ENCODE measurements at regions not wholly inside any gene's neighbourhood (a gene's known extent, or its start where the extent isn't known, plus 50 kb on each side); places are given as distances from the start of the nearest gene placed in this dataset.
A peak's percentile ranks its signal among the peaks of the same experiment; 100 is the strongest.
"Not testable (repeated sequence)": the region's sequence is repeated elsewhere in the genome, so short reads cannot be mapped to it uniquely, and the experiment has no call there.

DNA sequence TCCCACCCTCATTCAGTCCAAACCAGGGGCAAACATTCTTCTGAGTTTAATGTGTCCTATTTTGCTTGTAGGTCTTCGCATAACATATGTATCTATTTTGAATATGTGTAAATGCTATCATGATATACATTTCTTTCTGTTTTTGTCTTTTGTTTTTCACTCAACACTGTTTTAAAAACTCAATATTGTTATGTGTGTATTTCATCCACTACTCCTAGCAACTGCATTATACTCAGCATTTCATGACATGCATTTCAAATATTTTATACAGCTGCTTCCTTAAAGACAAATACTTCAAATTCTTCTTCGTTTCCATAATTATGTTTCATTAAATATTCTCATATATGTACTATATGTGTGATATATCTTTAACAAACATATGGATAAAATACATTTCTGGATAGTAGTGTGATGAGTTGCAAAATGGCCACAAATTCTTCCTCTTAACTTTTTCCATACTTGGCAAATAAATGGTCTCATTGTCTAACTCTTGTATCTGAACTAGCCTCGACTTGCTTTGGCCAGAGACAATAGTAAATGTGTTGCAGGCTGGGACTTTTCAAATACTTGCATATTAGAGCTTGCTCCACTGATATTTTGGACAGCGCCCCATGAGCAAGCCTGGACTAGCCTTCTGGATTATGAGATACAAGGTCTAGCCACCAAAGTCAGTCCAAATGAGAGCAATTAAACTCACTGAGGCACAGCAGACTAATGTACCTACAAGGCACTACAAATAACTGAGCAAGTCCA, 539.7 kb upstream of the KCND2 start:
- no peak for DNase-seq
- TF ChIP-seq, protein P1, sequence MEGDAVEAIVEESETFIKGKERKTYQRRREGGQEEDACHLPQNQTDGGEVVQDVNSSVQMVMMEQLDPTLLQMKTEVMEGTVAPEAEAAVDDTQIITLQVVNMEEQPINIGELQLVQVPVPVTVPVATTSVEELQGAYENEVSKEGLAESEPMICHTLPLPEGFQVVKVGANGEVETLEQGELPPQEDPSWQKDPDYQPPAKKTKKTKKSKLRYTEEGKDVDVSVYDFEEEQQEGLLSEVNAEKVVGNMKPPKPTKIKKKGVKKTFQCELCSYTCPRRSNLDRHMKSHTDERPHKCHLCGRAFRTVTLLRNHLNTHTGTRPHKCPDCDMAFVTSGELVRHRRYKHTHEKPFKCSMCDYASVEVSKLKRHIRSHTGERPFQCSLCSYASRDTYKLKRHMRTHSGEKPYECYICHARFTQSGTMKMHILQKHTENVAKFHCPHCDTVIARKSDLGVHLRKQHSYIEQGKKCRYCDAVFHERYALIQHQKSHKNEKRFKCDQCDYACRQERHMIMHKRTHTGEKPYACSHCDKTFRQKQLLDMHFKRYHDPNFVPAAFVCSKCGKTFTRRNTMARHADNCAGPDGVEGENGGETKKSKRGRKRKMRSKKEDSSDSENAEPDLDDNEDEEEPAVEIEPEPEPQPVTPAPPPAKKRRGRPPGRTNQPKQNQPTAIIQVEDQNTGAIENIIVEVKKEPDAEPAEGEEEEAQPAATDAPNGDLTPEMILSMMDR (IDR thresholded peaks at IDR 0.05; ENCODE audit: partially characterized antibody, unreplicated experiment) = no peak
- H3K9me3 Mint-ChIP-seq (ENCODE audit: unreplicated experiment) = no peaks in the 10 kb centered on the region
- no peaks in the 10 kb centered on the region for H3K36me3 Mint-ChIP-seq (ENCODE audit: unreplicated experiment)
- H3K27me3 Mint-ChIP-seq (ENCODE audit: unreplicated experiment) = no peaks in the 10 kb centered on the region
- H3K4me3 Mint-ChIP-seq (ENCODE audit: unreplicated experiment) = no peak overlapping the region
- H3K27ac Mint-ChIP-seq (ENCODE audit: unreplicated experiment) = no peak overlapping the region
- H3K4me1 Mint-ChIP-seq (ENCODE audit: low read depth, unreplicated experiment) = peaks cover 2% of the 10 kb centered on the region

DNA sequence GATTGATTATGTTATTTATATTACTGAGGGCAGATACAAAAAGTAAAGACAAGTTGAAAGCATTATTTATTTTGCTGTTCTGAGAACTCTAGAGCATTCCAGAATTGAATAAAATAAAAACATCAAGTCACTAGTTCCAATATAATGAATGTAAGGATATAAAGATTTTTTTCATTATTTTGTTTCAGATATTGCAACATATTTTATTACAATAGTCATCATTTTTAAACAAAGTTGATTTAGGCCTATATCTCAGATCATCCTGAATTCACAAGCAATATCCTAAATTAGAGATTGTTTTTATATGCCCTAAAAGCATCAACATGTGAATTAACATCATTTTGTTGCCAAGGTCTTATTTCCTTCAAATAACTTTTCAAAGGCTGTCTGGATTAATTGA, 535.6 kb upstream of the KCND2 start:
- TF ChIP-seq, protein P1 (IDR thresholded peaks at IDR 0.05; ENCODE audit: partially characterized antibody, unreplicated experiment) = no peak

DNA sequence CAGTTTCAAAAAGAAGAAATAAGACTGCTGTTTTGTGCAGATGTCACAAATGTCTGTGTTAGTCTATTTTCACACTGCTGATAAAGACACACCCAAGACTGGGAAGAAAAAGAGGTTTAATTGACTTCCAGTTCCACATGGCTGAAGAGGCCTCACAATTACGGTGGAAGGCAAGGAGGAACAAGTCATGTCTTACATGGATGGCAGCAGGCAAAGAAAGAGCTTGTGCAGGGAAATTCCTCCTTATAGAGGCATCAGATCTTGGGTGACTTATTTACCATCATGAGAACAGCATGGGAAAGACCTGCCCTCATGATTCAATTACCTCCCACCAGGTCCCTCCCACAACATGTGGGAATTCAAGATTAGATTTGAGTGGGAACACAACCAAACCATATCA, 527.7 kb upstream of the KCND2 start:
- H3K4me3 Mint-ChIP-seq (ENCODE audit: unreplicated experiment); H3K9me3 Mint-ChIP-seq (ENCODE audit: unreplicated experiment); H3K36me3 Mint-ChIP-seq (ENCODE audit: unreplicated experiment); DNase-seq; H3K27me3 Mint-ChIP-seq (ENCODE audit: unreplicated experiment); H3K27ac Mint-ChIP-seq (ENCODE audit: unreplicated experiment): not testable (repeated sequence)
- peaks cover 13% of the 10 kb centered on the region for H3K4me1 Mint-ChIP-seq (ENCODE audit: low read depth, unreplicated experiment)

More for the DNA sequence above, 535.6 kb upstream of the KCND2 start:
- no peak overlapping the region for H3K27ac Mint-ChIP-seq (ENCODE audit: unreplicated experiment)
- H3K4me1 Mint-ChIP-seq (ENCODE audit: low read depth, unreplicated experiment) = peaks cover 2% of the 10 kb centered on the region
- no peaks in the 10 kb centered on the region for H3K9me3 Mint-ChIP-seq (ENCODE audit: unreplicated experiment)
- H3K4me3 Mint-ChIP-seq (ENCODE audit: unreplicated experiment) = no peak overlapping the region
- no peaks in the 10 kb centered on the region for H3K27me3 Mint-ChIP-seq (ENCODE audit: unreplicated experiment)
- no peaks in the 10 kb centered on the region for H3K36me3 Mint-ChIP-seq (ENCODE audit: unreplicated experiment)
- DNase-seq = no peak

DNA sequence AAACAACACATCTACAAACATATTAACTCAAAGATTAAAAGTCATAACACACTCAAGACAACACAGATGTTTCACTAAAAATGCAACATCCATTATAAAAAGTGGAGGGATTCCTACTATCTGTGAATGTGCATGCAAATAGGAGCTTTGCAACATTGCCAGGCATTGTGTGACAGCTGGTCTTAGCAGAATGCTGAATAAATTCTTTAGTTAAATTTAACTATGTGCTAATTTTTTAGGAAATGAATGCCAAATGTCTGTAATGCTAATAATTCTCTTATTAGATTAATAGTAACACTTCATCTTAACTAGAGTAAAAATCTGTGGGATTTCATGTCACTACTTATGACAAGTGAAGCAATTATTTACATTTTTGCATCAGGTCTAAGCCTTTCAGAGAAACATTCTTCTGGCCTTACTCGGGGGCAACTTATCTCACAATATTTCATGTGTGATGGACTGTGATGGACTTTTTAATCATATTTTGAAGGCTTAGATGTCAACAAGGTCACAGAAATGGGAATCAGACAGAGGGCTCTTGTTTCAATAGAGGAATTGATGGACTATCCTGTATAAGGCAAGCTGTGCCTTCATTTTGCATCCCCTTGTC, 524.6 kb upstream of the KCND2 start:
- H3K27me3 Mint-ChIP-seq (ENCODE audit: unreplicated experiment) = no peaks in the 10 kb centered on the region

DNA sequence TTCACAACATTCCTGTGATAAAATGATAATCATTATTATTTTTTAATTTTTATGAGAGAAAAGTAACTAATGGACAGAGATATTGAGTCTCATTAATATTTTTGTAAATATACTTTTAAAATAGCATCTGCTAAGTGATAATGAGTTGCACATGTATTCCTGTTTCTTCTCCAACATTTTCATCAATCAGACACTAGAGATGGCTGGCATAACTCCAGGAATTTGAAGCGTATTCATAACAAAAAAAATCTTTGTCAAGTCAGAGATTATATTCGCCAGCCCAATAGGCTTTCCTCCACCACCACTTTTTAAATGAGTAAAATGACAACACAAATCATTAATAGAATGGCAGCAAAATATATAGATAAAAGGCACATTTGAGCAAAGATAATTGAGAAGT, 524.0 kb upstream of the KCND2 start:
- TF ChIP-seq, protein P1 (IDR thresholded peaks at IDR 0.05; ENCODE audit: partially characterized antibody, unreplicated experiment) = no peak
- Mint-ChIP-seq H3K9me3 (ENCODE audit: unreplicated experiment) (peaks cover 2% of the 10 kb centered on the region), H3K4me3 (ENCODE audit: unreplicated experiment) (no peak overlapping the region), H3K27me3 (ENCODE audit: unreplicated experiment) (no peaks in the 10 kb centered on the region), H3K4me1 (ENCODE audit: low read depth, unreplicated experiment) (peaks cover 24% of the 10 kb centered on the region), H3K27ac (ENCODE audit: unreplicated experiment) (peak overlapping the region; percentile 11), H3K36me3 (ENCODE audit: unreplicated experiment) (peaks cover 7% of the 10 kb centered on the region)
- no peak for DNase-seq

More for the DNA sequence above, 524.6 kb upstream of the KCND2 start:
- peaks cover 18% of the 10 kb centered on the region for H3K4me1 Mint-ChIP-seq (ENCODE audit: low read depth, unreplicated experiment)
- H3K4me3 Mint-ChIP-seq (ENCODE audit: unreplicated experiment) = no peak overlapping the region
- H3K9me3 Mint-ChIP-seq (ENCODE audit: unreplicated experiment) = peaks cover 2% of the 10 kb centered on the region
- peak overlapping the region; percentile 46 for H3K27ac Mint-ChIP-seq (ENCODE audit: unreplicated experiment)
- H3K36me3 Mint-ChIP-seq (ENCODE audit: unreplicated experiment) = peaks cover 7% of the 10 kb centered on the region
- TF ChIP-seq, protein P1 (IDR thresholded peaks at IDR 0.05; ENCODE audit: partially characterized antibody, unreplicated experiment) = no peak
- no peak for DNase-seq

Data from glutamatergic neuron (in vitro differentiated cells).